NCI-H1048 (cell line): ENCODE measurements at regions not wholly inside any gene's neighbourhood (a gene's known extent, or its start where the extent isn't known, plus 50 kb on each side); places are given as distances from the start of the nearest gene placed in this dataset.

Experiments used
- DNase-seq: peaks from one replicate; lab custom pipeline; 2025; lab: John Stamatoyannopoulos, UW

- no peak for DNase-seq
These were observed 70.7 kb upstream of the DAB1 start for GRCh38 chr1:57494530-57495079.

GRCh38 chr1:57492586-57493226, 68.8 kb upstream of the DAB1 start:
- no peak for DNase-seq

GRCh38 chr1:57489358-57490036, 65.6 kb upstream of the DAB1 start:
- DNase-seq = no peak

GRCh38 chr1:57485643-57486042, 61.8 kb upstream of the DAB1 start:
- DNase-seq = no peak

GRCh38 chr1:57483954-57484353, 60.1 kb upstream of the DAB1 start:
- DNase-seq = no peak

- DNase-seq = no peak
These were observed 55.6 kb upstream of the DAB1 start for GRCh38 chr1:57479471-57479870.

- no peak for DNase-seq
These were observed 51.5 kb upstream of the DAB1 start for GRCh38 chr1:57475366-57475765.

- DNase-seq = no peak
These were observed 50.4 kb upstream of the DAB1 start for GRCh38 chr1:57474137-57474750.
